ENCODE measurements at regions not wholly inside any gene's neighbourhood (a gene's known extent, or its start where the extent isn't known, plus 50 kb on each side); places are given as distances from the start of the nearest gene placed in this dataset.

GRCh38 chr22:44386386-44387035 lies 73.8 kb upstream of the SHISAL1 start:
- no peak for DNase-seq

- DNase-seq = no peak
Measured at GRCh38 chr22:44385781-44386180, 73.0 kb upstream of the SHISAL1 start.

- DNase-seq = no peak
Measured at GRCh38 chr22:44385296-44385610, 72.5 kb upstream of the SHISAL1 start.

GRCh38 chr22:44384563-44385295 lies 72.0 kb upstream of the SHISAL1 start:
- DNase-seq = no peak

DNA sequence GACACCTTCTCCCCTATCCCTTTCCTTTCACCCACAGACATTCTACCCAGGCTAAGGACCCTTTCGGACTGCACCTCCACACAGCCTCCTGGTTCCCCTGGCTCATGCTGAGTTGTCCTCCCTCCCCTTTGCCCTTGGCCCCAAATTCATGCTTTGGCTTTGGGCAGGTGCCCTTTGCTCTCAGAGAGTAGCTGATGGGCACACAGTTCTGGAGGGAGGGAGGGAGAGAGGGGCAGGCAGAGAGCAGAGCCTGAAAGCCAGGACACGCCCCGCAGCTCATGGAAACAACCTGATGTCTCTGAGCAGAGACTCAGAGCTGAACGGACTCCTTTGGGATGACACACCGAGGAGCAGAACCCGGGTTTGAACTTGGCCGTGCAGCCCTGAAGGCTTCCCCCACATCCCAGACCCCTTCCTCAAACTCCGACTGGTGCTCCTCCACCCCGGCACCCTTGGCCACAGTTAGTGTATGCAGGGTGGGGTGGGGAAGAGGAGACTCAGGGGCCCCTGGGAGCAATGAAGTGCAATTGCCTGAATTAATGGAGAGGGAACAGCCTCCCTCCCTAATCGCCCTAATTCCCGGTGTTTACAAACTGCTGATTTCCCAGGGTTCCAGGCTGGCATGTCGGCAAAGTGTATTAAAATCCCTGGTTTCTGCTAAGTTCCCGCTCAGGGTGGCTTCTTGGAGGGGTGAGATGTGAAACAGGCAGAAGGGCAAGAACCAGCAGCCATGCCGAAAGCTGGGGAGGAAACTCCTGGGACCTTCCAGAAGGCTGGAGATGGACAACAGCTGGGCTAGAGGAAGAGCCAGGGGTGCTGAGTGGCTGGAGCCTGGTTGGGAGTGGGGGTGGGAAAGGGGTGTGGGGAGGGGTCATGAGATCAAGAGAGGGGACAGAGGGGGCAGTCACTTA lies 71.2 kb upstream of the SHISAL1 start:
- DNase-seq = no peak

DNA sequence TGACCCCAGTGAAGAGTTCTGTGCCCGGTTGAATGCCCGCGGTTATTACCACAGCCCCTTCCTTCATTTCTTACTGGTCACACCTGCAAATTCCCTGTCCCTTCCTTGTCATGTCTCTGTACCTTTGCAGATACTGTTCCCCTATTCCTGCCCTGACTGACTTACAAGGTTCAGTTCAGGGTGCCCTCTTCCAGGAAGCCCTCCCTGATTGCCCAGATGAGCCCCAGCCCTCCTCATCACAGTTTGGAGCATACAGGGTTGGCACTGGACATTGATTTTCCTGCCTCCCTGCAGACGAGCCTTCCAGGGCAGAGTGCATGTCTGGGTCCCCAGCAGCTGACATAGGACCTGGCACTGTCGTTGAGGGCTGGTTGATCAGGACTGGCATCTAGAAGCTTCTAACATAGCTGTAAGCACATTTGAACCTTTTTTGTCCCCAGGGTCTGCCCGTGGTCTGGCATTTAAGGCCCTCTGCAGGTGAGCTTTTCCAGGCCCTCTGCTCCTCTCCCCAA lies 70.4 kb upstream of the SHISAL1 start:
- no peak for DNase-seq

DNA sequence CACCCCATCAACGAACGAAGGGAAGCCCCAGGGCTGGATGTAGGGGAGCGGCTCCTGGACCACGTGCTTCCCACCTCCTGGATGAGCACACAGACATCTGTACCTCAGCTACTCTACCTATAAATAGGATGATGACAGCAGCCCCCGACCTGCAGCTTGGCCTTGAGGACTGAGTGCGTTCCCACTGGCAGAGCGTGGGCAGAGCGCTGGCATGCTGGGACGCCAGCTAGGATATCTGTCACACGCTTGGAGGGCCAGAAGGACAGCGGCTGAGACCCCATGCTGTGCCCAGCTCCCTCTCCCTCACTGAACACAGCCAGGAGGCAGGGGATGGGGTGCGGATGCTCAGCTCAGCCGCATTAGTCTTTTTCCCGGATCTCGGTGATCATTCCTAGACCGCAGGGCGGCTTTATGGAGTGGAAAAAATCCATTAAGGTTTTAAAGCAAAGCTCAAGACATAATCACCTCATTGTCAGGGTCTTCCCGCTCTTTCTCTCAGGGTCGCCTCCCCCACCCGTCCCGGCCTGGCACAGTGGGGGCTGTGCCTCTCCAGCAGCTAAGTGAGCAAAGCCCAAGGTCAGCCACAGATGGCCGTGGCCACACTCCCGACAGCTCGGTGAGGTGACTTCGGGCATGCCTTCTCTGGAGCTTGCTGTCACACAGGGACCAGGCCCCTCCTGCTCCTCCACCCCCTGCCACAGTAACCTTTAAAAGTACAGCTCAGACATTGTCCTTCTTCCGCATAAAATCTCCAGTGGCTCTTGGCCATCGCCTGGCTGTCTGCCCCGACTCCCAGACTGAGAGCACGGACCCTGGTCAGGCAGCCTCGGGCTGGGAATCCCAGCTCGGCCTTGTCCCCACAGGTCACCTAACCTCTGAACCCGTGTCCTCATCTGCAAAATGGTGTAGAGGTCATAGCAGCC lies 69.6 kb upstream of the SHISAL1 start:
- DNase-seq = no peak

GRCh38 chr22:44381761-44382115 lies 69.0 kb upstream of the SHISAL1 start:
- no peak for DNase-seq

DNA sequence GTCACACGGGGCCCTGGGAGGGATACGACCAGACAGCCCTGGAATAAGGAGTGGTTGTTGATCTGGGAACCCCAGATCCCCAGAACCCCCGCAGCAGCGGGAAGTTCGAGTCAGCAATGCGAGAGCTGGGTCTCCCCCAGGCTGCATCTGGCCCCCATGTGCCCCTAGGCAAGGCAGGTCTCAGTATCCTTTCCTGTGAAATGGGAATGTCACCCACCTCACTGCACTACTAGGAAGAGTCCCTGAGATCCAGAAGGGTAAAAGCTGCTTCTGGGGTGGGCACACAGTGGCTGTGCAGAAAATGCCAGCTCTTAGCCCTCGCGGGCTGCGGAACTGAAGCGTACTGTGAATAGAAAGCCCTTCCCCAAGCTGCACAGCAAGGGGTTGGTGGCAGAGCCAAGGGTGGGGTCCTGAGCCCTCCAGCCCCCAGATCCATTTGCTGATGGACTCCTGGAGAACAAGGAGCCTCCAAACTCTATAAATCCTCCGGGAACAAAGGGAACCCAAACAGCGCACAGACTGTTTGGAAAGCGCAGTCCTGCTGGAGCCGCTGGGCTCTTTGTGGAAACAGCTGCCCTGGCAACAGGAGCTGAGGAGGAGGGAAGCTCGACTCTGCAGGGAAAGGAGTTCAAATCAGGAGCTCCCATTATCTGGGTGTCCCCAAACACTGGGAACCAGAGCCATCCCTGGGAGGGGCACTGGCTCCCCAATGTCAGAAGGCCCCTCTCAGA lies 68.2 kb upstream of the SHISAL1 start:
- DNase-seq = no peak

DNA sequence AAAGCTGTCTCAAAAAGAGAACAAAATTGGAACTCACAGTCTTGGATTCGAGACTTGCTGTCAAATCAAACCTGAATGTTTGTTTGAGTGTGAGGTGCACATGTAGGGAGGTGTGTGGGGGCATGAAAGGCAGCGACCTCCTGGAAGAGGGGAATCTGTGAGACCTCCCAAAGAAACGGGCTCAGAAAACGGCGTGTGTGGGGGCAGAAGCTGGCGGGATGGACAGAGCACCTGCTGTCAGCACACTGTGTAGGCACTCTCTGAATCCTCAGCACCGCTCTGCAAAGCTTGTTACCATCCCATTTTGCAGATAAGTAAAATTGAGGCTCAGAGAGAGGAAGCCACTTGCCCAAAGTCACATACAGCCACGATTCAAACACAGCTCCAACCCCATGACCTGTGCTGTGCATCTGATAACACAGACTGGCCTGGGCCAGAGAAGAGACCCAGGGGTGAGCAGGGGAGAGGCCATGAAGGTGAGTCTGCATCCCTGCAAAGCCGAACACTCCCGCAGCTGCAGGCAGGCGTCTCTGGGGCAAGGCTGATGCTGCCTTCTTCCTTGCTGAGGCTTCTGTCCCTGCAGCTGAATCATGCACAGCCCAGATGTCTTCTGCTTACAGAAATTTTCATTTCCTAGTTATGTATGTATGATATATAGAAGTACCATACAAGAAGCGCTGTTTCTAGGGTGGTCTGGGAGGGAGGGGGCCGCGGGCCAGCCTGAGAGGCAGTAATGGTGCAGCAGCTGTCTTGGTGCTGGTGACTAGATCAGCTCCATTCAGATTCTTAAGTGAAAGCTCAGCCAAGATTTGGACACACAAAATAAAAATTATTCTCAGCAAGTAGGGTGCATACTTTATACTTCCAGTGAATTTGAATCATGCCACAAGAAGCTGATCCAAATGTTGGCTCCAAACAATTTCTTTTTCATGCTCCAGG lies 67.3 kb upstream of the SHISAL1 start:
- DNase-seq = no peak

GRCh38 chr22:44378380-44378779 lies 65.6 kb upstream of the SHISAL1 start:
- no peak for DNase-seq

GRCh38 chr22:44375451-44375850 lies 62.7 kb upstream of the SHISAL1 start:
- DNase-seq = no peak

GRCh38 chr22:44373234-44373633 lies 60.5 kb upstream of the SHISAL1 start:
- DNase-seq = no peak

DNA sequence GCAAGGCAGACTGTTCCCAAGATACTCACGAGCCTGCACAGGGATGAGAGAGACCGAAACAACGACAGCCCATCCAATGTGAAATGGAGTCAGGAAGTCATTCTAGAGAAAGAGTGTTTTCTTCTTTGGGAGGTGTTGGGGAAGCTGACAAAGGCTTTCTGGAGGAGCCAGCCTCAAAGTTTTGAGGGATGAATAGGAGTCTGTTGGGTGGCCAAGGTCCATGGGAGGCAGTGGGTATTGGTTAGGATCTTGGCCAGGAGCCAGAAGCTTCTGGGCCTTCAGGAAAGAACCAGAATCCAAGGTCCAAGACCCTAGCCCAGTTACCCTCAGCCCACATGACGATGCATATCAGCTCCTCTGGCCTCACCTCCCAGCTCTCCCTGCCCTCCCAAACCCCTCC lies 59.9 kb upstream of the SHISAL1 start:
- DNase-seq = no peak

- DNase-seq = no peak
Measured at GRCh38 chr22:44371741-44372525, 59.2 kb upstream of the SHISAL1 start.

- no peak for DNase-seq
Measured at GRCh38 chr22:44369916-44370801, 57.4 kb upstream of the SHISAL1 start.

GRCh38 chr22:44369293-44369661 lies 56.5 kb upstream of the SHISAL1 start:
- DNase-seq = no peak

- DNase-seq = no peak
Measured at GRCh38 chr22:44368611-44369292, 56.0 kb upstream of the SHISAL1 start.
